ENCODE measurements at regions not wholly inside any gene's neighbourhood (a gene's known extent, or its start where the extent isn't known, plus 50 kb on each side); places are given as distances from the start of the nearest gene placed in this dataset.

DNA sequence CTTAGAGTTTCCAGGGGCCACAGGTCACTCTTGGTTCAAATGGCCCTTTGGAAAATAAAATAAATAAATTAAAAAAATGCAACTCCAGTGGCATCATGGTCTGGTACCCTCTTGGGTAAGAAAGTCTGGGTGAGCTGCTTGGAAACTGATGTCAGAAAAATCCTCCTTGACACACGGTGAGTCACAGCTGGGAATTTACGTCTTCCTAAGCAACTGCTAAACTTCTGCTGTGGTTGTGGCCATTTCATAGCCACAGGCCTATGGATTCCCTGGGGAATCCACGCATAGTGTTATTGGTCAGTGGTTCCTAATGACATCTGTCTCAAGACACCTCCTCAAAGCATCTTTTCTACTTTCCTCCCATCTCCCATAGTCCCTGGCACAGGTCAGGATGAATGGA, 220.8 kb downstream of the COG6 start:
- no peak for TF ChIP-seq POLR2A (IDR thresholded peaks at IDR 0.05; ENCODE audit: low read length)
- TF ChIP-seq GATA1 (IDR thresholded peaks at IDR 0.05; ENCODE audit: low read depth, low read length): no peak

Data from erythroblast (primary cell).